ENCODE measurements at regions not wholly inside any gene's neighbourhood (a gene's known extent, or its start where the extent isn't known, plus 50 kb on each side); places are given as distances from the start of the nearest gene placed in this dataset.

DNA sequence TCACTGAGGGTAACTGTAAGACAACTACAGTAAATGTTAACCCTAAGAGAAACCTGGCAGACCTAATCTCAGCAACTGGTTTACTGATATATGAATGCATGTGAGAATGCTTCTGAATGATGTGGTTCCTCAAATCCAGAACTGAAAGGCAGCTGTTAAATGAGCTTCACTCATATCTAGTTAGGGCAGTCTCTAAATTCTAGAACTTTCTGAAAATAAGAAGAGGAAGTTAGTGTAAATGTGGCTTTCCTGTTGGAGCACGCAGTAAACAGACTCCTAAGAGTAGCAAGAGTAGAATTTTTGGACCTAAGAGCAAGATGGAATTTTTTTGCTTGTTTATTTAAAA, 117.9 kb upstream of the KCNN2 start (continued):
- TF ChIP-seq, protein P1, sequence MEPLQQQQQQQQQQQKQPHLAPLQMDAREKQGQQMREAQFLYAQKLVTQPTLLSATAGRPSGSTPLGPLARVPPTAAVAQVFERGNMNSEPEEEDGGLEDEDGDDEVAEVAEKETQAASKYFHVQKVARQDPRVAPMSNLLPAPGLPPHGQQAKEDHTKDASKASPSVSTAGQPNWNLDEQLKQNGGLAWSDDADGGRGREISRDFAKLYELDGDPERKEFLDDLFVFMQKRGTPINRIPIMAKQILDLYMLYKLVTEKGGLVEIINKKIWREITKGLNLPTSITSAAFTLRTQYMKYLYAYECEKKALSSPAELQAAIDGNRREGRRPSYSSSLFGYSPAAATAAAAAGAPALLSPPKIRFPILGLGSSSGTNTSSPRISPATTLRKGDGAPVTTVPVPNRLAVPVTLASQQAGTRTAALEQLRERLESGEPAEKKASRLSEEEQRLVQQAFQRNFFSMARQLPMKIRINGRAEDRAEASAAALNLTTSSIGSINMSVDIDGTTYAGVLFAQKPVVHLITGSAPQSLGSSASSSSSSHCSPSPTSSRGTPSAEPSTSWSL (CRISPR knock-in tag; IDR thresholded peaks at IDR 0.05; ENCODE audit: borderline replicate concordance): no peak
- TF ChIP-seq, protein P2, sequence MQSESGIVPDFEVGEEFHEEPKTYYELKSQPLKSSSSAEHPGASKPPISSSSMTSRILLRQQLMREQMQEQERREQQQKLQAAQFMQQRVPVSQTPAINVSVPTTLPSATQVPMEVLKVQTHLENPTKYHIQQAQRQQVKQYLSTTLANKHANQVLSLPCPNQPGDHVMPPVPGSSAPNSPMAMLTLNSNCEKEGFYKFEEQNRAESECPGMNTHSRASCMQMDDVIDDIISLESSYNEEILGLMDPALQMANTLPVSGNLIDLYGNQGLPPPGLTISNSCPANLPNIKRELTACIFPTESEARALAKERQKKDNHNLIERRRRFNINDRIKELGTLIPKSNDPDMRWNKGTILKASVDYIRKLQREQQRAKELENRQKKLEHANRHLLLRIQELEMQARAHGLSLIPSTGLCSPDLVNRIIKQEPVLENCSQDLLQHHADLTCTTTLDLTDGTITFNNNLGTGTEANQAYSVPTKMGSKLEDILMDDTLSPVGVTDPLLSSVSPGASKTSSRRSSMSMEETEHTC (IDR thresholded peaks at IDR 0.05): no peak
- TF ChIP-seq, protein P3, sequence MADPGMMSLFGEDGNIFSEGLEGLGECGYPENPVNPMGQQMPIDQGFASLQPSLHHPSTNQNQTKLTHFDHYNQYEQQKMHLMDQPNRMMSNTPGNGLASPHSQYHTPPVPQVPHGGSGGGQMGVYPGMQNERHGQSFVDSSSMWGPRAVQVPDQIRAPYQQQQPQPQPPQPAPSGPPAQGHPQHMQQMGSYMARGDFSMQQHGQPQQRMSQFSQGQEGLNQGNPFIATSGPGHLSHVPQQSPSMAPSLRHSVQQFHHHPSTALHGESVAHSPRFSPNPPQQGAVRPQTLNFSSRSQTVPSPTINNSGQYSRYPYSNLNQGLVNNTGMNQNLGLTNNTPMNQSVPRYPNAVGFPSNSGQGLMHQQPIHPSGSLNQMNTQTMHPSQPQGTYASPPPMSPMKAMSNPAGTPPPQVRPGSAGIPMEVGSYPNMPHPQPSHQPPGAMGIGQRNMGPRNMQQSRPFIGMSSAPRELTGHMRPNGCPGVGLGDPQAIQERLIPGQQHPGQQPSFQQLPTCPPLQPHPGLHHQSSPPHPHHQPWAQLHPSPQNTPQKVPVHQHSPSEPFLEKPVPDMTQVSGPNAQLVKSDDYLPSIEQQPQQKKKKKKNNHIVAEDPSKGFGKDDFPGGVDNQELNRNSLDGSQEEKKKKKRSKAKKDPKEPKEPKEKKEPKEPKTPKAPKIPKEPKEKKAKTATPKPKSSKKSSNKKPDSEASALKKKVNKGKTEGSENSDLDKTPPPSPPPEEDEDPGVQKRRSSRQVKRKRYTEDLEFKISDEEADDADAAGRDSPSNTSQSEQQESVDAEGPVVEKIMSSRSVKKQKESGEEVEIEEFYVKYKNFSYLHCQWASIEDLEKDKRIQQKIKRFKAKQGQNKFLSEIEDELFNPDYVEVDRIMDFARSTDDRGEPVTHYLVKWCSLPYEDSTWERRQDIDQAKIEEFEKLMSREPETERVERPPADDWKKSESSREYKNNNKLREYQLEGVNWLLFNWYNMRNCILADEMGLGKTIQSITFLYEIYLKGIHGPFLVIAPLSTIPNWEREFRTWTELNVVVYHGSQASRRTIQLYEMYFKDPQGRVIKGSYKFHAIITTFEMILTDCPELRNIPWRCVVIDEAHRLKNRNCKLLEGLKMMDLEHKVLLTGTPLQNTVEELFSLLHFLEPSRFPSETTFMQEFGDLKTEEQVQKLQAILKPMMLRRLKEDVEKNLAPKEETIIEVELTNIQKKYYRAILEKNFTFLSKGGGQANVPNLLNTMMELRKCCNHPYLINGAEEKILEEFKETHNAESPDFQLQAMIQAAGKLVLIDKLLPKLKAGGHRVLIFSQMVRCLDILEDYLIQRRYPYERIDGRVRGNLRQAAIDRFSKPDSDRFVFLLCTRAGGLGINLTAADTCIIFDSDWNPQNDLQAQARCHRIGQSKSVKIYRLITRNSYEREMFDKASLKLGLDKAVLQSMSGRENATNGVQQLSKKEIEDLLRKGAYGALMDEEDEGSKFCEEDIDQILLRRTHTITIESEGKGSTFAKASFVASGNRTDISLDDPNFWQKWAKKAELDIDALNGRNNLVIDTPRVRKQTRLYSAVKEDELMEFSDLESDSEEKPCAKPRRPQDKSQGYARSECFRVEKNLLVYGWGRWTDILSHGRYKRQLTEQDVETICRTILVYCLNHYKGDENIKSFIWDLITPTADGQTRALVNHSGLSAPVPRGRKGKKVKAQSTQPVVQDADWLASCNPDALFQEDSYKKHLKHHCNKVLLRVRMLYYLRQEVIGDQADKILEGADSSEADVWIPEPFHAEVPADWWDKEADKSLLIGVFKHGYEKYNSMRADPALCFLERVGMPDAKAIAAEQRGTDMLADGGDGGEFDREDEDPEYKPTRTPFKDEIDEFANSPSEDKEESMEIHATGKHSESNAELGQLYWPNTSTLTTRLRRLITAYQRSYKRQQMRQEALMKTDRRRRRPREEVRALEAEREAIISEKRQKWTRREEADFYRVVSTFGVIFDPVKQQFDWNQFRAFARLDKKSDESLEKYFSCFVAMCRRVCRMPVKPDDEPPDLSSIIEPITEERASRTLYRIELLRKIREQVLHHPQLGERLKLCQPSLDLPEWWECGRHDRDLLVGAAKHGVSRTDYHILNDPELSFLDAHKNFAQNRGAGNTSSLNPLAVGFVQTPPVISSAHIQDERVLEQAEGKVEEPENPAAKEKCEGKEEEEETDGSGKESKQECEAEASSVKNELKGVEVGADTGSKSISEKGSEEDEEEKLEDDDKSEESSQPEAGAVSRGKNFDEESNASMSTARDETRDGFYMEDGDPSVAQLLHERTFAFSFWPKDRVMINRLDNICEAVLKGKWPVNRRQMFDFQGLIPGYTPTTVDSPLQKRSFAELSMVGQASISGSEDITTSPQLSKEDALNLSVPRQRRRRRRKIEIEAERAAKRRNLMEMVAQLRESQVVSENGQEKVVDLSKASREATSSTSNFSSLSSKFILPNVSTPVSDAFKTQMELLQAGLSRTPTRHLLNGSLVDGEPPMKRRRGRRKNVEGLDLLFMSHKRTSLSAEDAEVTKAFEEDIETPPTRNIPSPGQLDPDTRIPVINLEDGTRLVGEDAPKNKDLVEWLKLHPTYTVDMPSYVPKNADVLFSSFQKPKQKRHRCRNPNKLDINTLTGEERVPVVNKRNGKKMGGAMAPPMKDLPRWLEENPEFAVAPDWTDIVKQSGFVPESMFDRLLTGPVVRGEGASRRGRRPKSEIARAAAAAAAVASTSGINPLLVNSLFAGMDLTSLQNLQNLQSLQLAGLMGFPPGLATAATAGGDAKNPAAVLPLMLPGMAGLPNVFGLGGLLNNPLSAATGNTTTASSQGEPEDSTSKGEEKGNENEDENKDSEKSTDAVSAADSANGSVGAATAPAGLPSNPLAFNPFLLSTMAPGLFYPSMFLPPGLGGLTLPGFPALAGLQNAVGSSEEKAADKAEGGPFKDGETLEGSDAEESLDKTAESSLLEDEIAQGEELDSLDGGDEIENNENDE (IDR thresholded peaks at IDR 0.05; ENCODE audit: low read depth, low read length): no peak
- TF ChIP-seq ZNF134 (CRISPR knock-in tag; conservative IDR thresholded peaks at IDR 0.05) (no peak), SREBF1 (IDR thresholded peaks at IDR 0.05; ENCODE audit: borderline replicate concordance, low read depth, low read length) (no peak), ZNF408 (CRISPR knock-in tag; IDR thresholded peaks at IDR 0.05; ENCODE audit: low read depth) (no peak), ZNF79 (CRISPR knock-in tag; IDR thresholded peaks at IDR 0.05; ENCODE audit: low read depth) (no peak), MCM5 (IDR thresholded peaks at IDR 0.05; ENCODE audit: low read depth) (no peak)
